ENCODE measurements at regions not wholly inside any gene's neighbourhood (a gene's known extent, or its start where the extent isn't known, plus 50 kb on each side); places are given as distances from the start of the nearest gene placed in this dataset.

DNA sequence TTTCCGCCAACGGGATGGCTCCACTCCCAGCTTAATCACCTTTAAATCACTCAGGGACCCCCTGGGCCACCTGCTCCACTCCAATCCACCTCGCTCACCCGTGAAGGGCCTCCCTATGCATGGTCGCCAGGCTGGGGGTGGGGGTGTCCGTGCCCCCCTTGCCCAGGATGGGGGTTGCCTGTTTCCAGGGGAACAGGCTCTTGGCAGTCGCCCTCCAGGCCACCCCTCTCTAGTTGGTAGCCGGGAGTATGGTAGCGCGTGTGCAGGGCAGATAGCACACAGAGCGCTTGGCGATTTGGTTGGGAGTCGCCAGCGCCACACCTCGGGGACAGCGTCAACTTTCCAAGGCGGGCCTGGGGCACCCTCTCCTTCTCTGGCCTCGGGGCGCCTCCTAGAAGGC lies 134.9 kb upstream of the ZNF92 start:
- H3K27me3 ChIP-seq (ENCODE audit: control insufficient read depth in 2 of 2, insufficient read depth in 2 of 2, low read length in 2 of 2) = peaks cover 10 to 23% of the 10 kb centered on the region in 2 donors
- H3K36me3 ChIP-seq (replicated peaks in 1 of 2; ENCODE audit: control insufficient read depth in 1 of 2, insufficient read depth in 2 of 2, low read length in 2 of 2) = no peaks in the 10 kb centered on the region
- no peak for DNase-seq
- no peak overlapping the region for H3K4me2 ChIP-seq (replicated peaks; ENCODE audit: extremely low read depth, low read length, poor library complexity, severe bottlenecking)
- H3K4me3 ChIP-seq (replicated peaks in 1 of 3; ENCODE audit: low read depth in 2 of 3, low read length in 3 of 3) = no peak overlapping the region
- H3K36me3 Mint-ChIP-seq = no peaks in the 10 kb centered on the region
- H3K9me3 Mint-ChIP-seq = peaks cover 10 to 32% (median 27%) of the 10 kb centered on the region in 7 donors
- intact Hi-C loops (cut with micrococcal nuclease) = no loop called here
- peaks cover 0 to 5% of the 10 kb centered on the region in 2 donors for H3K4me1 ChIP-seq (ENCODE audit: control insufficient read depth in 1 of 2, insufficient read depth in 2 of 2, low read length in 2 of 2)
- H3K79me2 ChIP-seq (ENCODE audit: insufficient read depth, low read length) = no peaks in the 10 kb centered on the region
- H3K4me1 Mint-ChIP-seq = no peaks in the 10 kb centered on the region
- TF ChIP-seq, protein P1, sequence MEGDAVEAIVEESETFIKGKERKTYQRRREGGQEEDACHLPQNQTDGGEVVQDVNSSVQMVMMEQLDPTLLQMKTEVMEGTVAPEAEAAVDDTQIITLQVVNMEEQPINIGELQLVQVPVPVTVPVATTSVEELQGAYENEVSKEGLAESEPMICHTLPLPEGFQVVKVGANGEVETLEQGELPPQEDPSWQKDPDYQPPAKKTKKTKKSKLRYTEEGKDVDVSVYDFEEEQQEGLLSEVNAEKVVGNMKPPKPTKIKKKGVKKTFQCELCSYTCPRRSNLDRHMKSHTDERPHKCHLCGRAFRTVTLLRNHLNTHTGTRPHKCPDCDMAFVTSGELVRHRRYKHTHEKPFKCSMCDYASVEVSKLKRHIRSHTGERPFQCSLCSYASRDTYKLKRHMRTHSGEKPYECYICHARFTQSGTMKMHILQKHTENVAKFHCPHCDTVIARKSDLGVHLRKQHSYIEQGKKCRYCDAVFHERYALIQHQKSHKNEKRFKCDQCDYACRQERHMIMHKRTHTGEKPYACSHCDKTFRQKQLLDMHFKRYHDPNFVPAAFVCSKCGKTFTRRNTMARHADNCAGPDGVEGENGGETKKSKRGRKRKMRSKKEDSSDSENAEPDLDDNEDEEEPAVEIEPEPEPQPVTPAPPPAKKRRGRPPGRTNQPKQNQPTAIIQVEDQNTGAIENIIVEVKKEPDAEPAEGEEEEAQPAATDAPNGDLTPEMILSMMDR (IDR thresholded peaks at IDR 0.05) = no peak
- 96% methylated on average over 19 of the region's 19 CpGs for WGBS (ENCODE audit: insufficient coverage)
- peaks cover 29 to 39% (median 32%) of the 10 kb centered on the region in 3 donors for H3K27me3 Mint-ChIP-seq (ENCODE audit: low read depth in 3 of 3)
- H4K20me1 ChIP-seq (ENCODE audit: insufficient read depth, low read length) = no peaks in the 10 kb centered on the region
- no peak overlapping the region for H3K27ac ChIP-seq (ENCODE audit: low read depth in 1 of 2, low read length in 2 of 2)
- peaks cover 10 to 20% of the 10 kb centered on the region in 2 donors for H3K9me3 ChIP-seq (replicated peaks in 1 of 2; ENCODE audit: control insufficient read depth in 1 of 2, insufficient read depth in 1 of 2, low read length in 2 of 2)
- H2AFZ ChIP-seq (ENCODE audit: insufficient read depth, low read depth, low read length, poor library complexity, severe bottlenecking) = no peak overlapping the region
- no peak overlapping the region for H3K4me3 Mint-ChIP-seq
- H3K9ac ChIP-seq (ENCODE audit: insufficient read depth, low read length, poor library complexity, severe bottlenecking) = no peak overlapping the region
- H3K27ac Mint-ChIP-seq = no peak overlapping the region

DNA sequence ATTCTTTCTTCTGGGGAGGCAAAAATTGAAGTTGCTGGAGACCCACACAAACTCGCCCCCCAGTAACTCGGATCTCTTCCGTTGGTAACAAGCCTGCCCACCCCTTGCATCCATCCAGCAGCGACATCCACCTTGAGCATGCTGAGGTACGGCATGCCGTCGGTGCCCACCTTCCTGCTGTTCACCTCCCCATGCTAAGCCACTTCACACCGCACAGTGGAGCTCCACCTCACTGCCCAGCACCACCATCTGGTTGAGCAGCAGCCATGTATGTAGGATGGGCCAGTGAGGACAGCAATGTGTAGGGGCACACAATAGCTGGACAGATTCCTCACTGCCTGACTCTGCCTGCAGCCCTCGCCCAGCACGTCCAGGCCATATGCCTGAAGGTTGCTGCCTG lies 138.1 kb upstream of the ZNF92 start:
- Mint-ChIP-seq H3K4me3 (peak overlapping the region in 1 of 2 donors; percentile 13), H3K27ac (no peak overlapping the region), H3K36me3 (no peaks in the 10 kb centered on the region), H3K9me3 (peaks cover 8 to 31% (median 21%) of the 10 kb centered on the region in 7 donors), H3K27me3 (ENCODE audit: low read depth in 3 of 3) (peaks cover 22 to 28% (median 25%) of the 10 kb centered on the region in 3 donors), H3K4me1 (no peaks in the 10 kb centered on the region)
- Histone ChIP-seq H3K9ac (ENCODE audit: insufficient read depth, low read length, poor library complexity, severe bottlenecking) (no peak overlapping the region), H3K27me3 (ENCODE audit: control insufficient read depth in 2 of 2, insufficient read depth in 2 of 2, low read length in 2 of 2) (peaks cover 8 to 20% of the 10 kb centered on the region in 2 donors), H3K9me3 (replicated peaks in 1 of 2; ENCODE audit: control insufficient read depth in 1 of 2, insufficient read depth in 1 of 2, low read length in 2 of 2) (peaks cover 10 to 20% of the 10 kb centered on the region in 2 donors), H3K4me1 (ENCODE audit: control insufficient read depth in 1 of 2, insufficient read depth in 2 of 2, low read length in 2 of 2) (peaks cover 0 to 5% of the 10 kb centered on the region in 2 donors), H3K27ac (ENCODE audit: low read depth in 1 of 2, low read length in 2 of 2) (no peak overlapping the region), H3K4me3 (replicated peaks in 1 of 3; ENCODE audit: low read depth in 2 of 3, low read length in 3 of 3) (no peak overlapping the region), H2AFZ (ENCODE audit: insufficient read depth, low read depth, low read length, poor library complexity, severe bottlenecking) (no peak overlapping the region), H3K36me3 (replicated peaks in 1 of 2; ENCODE audit: control insufficient read depth in 1 of 2, insufficient read depth in 2 of 2, low read length in 2 of 2) (no peaks in the 10 kb centered on the region), H3K79me2 (ENCODE audit: insufficient read depth, low read length) (no peaks in the 10 kb centered on the region), H4K20me1 (ENCODE audit: insufficient read depth, low read length) (no peaks in the 10 kb centered on the region), H3K4me2 (replicated peaks; ENCODE audit: extremely low read depth, low read length, poor library complexity, severe bottlenecking) (no peak overlapping the region)
- WGBS (ENCODE audit: insufficient coverage) = 90% methylated on average over 7 of the region's 10 CpGs
- TF ChIP-seq, protein P1 (IDR thresholded peaks at IDR 0.05) = no peak
- DNase-seq = no peak
- intact Hi-C loops (cut with micrococcal nuclease) = no loop called here
